ENCODE measurements at regions not wholly inside any gene's neighbourhood (a gene's known extent, or its start where the extent isn't known, plus 50 kb on each side); places are given as distances from the start of the nearest gene placed in this dataset.

- Mint-ChIP-seq H3K36me3 (no peaks in the 10 kb centered on the region), H3K4me1 (no peaks in the 10 kb centered on the region), H3K9me3 (peaks cover 19% of the 10 kb centered on the region), H3K4me3 (no peak overlapping the region), H3K27me3 (ENCODE audit: insufficient read depth, low read depth) (no peaks in the 10 kb centered on the region), H3K27ac (no peak overlapping the region)
- Histone ChIP-seq H3K79me2 (ENCODE audit: low read depth) (no peaks in the 10 kb centered on the region), H3F3A (ENCODE audit: low read depth) (no peaks in the 10 kb centered on the region), H4K20me1 (ENCODE audit: low read depth) (no peaks in the 10 kb centered on the region), H2AFZ (replicated peaks) (no peak overlapping the region), H3K27ac (no peak overlapping the region), H3K4me1 (no peaks in the 10 kb centered on the region), H3K4me3 (no peak overlapping the region), H3K4me2 (no peak overlapping the region), H3K9ac (no peak overlapping the region), H3K9me3 (ENCODE audit: low read depth) (peaks cover 7% of the 10 kb centered on the region), H3K27me3 (no peaks in the 10 kb centered on the region), H3K36me3 (no peaks in the 10 kb centered on the region)
- no peak for TF ChIP-seq EZH2phosphoT487 (IDR thresholded peaks at IDR 0.05)
- TF ChIP-seq CTCF (IDR thresholded peaks at IDR 0.05), result no peak
- TF ChIP-seq EZH2 (IDR thresholded peaks at IDR 0.05), result no peak
- DNase-seq (ENCODE audit: low spot score), result no peak
Observed at GRCh38 chr1:193335806-193336428, 149.5 kb upstream of the B3GALT2 start.

- H3K9me3 Mint-ChIP-seq, result peaks cover 36% of the 10 kb centered on the region
- DNase-seq (ENCODE audit: low spot score), result no peak
- no peak overlapping the region for H3K4me2 ChIP-seq
- H4K20me1 ChIP-seq (ENCODE audit: low read depth), result no peaks in the 10 kb centered on the region
- no peaks in the 10 kb centered on the region for H3K36me3 Mint-ChIP-seq
- no peaks in the 10 kb centered on the region for H3K36me3 ChIP-seq
- no peaks in the 10 kb centered on the region for H3K4me1 ChIP-seq
- H3K4me3 ChIP-seq, result no peak overlapping the region
- no peak overlapping the region for H3K4me3 Mint-ChIP-seq
- TF ChIP-seq EZH2 (IDR thresholded peaks at IDR 0.05), result no peak
- no peak for TF ChIP-seq EZH2phosphoT487 (IDR thresholded peaks at IDR 0.05)
- TF ChIP-seq CTCF (IDR thresholded peaks at IDR 0.05), result no peak
- no peak overlapping the region for H3K9ac ChIP-seq
- no peak overlapping the region for H2AFZ ChIP-seq (replicated peaks)
- no peak overlapping the region for H3K27ac Mint-ChIP-seq
- H3K27me3 Mint-ChIP-seq (ENCODE audit: insufficient read depth, low read depth), result peaks cover 3% of the 10 kb centered on the region
- H3K27ac ChIP-seq, result no peak overlapping the region
- H3F3A ChIP-seq (ENCODE audit: low read depth), result no peaks in the 10 kb centered on the region
- no peaks in the 10 kb centered on the region for H3K27me3 ChIP-seq
- no peaks in the 10 kb centered on the region for H3K79me2 ChIP-seq (ENCODE audit: low read depth)
- peaks cover 7% of the 10 kb centered on the region for H3K9me3 ChIP-seq (ENCODE audit: low read depth)
- no peaks in the 10 kb centered on the region for H3K4me1 Mint-ChIP-seq
Observed at GRCh38 chr1:193333166-193333565, 146.8 kb upstream of the B3GALT2 start.

- no peaks in the 10 kb centered on the region for H3F3A ChIP-seq (ENCODE audit: low read depth)
- no peaks in the 10 kb centered on the region for H3K4me1 ChIP-seq
- H3K9me3 ChIP-seq (ENCODE audit: low read depth), result no peaks in the 10 kb centered on the region
- no peak overlapping the region for H3K27ac ChIP-seq
- H3K9me3 Mint-ChIP-seq, result peaks cover 20% of the 10 kb centered on the region
- peaks cover 3% of the 10 kb centered on the region for H3K27me3 Mint-ChIP-seq (ENCODE audit: insufficient read depth, low read depth)
- no peak overlapping the region for H3K4me3 Mint-ChIP-seq
- no peak overlapping the region for H3K9ac ChIP-seq
- no peak overlapping the region for H3K4me2 ChIP-seq
- no peaks in the 10 kb centered on the region for H4K20me1 ChIP-seq (ENCODE audit: low read depth)
- no peak for TF ChIP-seq CTCF (IDR thresholded peaks at IDR 0.05)
- TF ChIP-seq EZH2 (IDR thresholded peaks at IDR 0.05), result no peak
- no peak for TF ChIP-seq EZH2phosphoT487 (IDR thresholded peaks at IDR 0.05)
- H3K4me3 ChIP-seq, result no peak overlapping the region
- no peaks in the 10 kb centered on the region for H3K36me3 ChIP-seq
- no peak overlapping the region for H3K27ac Mint-ChIP-seq
- no peaks in the 10 kb centered on the region for H3K27me3 ChIP-seq
- no peaks in the 10 kb centered on the region for H3K79me2 ChIP-seq (ENCODE audit: low read depth)
- H3K36me3 Mint-ChIP-seq, result no peaks in the 10 kb centered on the region
- no peak for DNase-seq (ENCODE audit: low spot score)
- H3K4me1 Mint-ChIP-seq, result no peaks in the 10 kb centered on the region
- H2AFZ ChIP-seq (replicated peaks), result no peak overlapping the region
Observed at GRCh38 chr1:193326296-193326695, 139.9 kb upstream of the B3GALT2 start.

All from neural progenitor cell (in vitro differentiated cells).